HEK293 (cell line): ENCODE measurements at regions not wholly inside any gene's neighbourhood (a gene's known extent, or its start where the extent isn't known, plus 50 kb on each side); places are given as distances from the start of the nearest gene placed in this dataset.
A peak's percentile ranks its signal among the peaks of the same experiment; 100 is the strongest.

Experiments used
- CTCF ChIA-PET: fragments of 350-600 bp; formaldehyde crosslinking; extraction: SDS; loops from one replicate; lab custom pipeline; 2021; ENCODE audit warnings: antibody characterized with exemption; lab: Yijun Ruan, JAX
- POLR2A ChIA-PET: fragments of 300-600 bp; formaldehyde crosslinking; extraction: SDS; loops from one replicate; lab custom pipeline; 2020; ENCODE audit warnings: antibody characterized with exemption, inconsistent platforms; lab: Yijun Ruan, JAX
- H3K27ac ChIP-seq: fragments of 200-500 bp; sonication (Bioruptor generic); 2 replicates; pipeline ENCODE4 v1.5.1; 2014; ENCODE audit warnings: low read depth, low read length, control low read depth, inconsistent platforms; ENCODE audit errors: extremely low read depth
- H3K36me3 ChIP-seq, 2 experiments: fragments of 200-500 bp in 1 of 2; sonication (Bioruptor generic) in 1 of 2; 1 replicate in 1 of 2; 2 replicates in 1 of 2; pipeline ENCODE4 v1.5.1; 2014 to 2017; ENCODE audit warnings: inconsistent platforms in 2 of 2, low read length in 2 of 2; ENCODE audit not compliant: control insufficient read depth in 2 of 2, insufficient read depth in 1 of 2
- H3K4me1 ChIP-seq: fragments of 200-500 bp; sonication (Bioruptor generic); 2 replicates; pipeline ENCODE4 v1.5.1; 2014; ENCODE audit warnings: mild to moderate bottlenecking, low read length, inconsistent platforms; ENCODE audit not compliant: control insufficient read depth, insufficient read depth
- H3K4me3 ChIP-seq: 2 replicates; pipeline ENCODE4 v1.5.1; 2011; ENCODE audit warnings: low read depth, mild to moderate bottlenecking, control low read depth, low read length, moderate library complexity
- H3K9me3 ChIP-seq: fragments of 200-500 bp; sonication (Bioruptor generic); 2 replicates; pipeline ENCODE4 v1.5.1; 2014; ENCODE audit warnings: low read depth, low read length, inconsistent platforms; ENCODE audit not compliant: control insufficient read depth, insufficient read depth
- FEZF1 ChIP-seq: fragments of 450-650 bp; formaldehyde crosslinking; IDR thresholded peaks from 2 replicates; pipeline ENCODE4 v1.5.1; 2016; ENCODE audit warnings: missing biosample characterization, missing genetic modification characterization
- IKZF3 ChIP-seq: fragments of 450-650 bp; IDR thresholded peaks from 2 replicates; pipeline ENCODE4 v1.5.0; 2018; ENCODE audit warnings: missing biosample characterization, mild to moderate bottlenecking, missing genetic modification characterization, moderate library complexity
- OSR2 ChIP-seq: fragments of 450-650 bp; formaldehyde crosslinking; IDR thresholded peaks from 2 replicates; pipeline ENCODE4 v1.5.1; 2016; ENCODE audit warnings: missing biosample characterization, missing genetic modification characterization
- PRDM10 ChIP-seq: fragments of 450-650 bp; formaldehyde crosslinking; IDR thresholded peaks from 2 replicates; pipeline ENCODE4 v1.5.1; 2016; ENCODE audit warnings: missing biosample characterization, missing genetic modification characterization
- PRDM6 ChIP-seq: fragments of 450-650 bp; formaldehyde crosslinking; IDR thresholded peaks from 2 replicates; pipeline ENCODE4 v1.5.1; 2017; ENCODE audit warnings: missing biosample characterization, missing genetic modification characterization
- REPIN1 ChIP-seq: fragments of 450-650 bp; formaldehyde crosslinking; IDR thresholded peaks from 2 replicates; pipeline ENCODE4 v1.5.1; 2017; ENCODE audit warnings: missing biosample characterization, missing genetic modification characterization, low read depth
- ZBTB44 ChIP-seq: fragments of 450-650 bp; IDR thresholded peaks from 2 replicates; pipeline ENCODE4 v1.5.1; 2018; ENCODE audit warnings: missing biosample characterization, mild to moderate bottlenecking, missing genetic modification characterization
- ZBTB8A ChIP-seq: fragments of 450-650 bp; formaldehyde crosslinking; IDR thresholded peaks from 2 replicates; pipeline ENCODE4 v1.5.1; 2016; ENCODE audit warnings: missing biosample characterization, missing genetic modification characterization
- ZNF174 ChIP-seq: fragments of 450-650 bp; formaldehyde crosslinking; IDR thresholded peaks from 2 replicates; pipeline ENCODE4 v1.5.0; 2017; ENCODE audit warnings: missing biosample characterization, mild to moderate bottlenecking, missing genetic modification characterization
- ZNF335 ChIP-seq: fragments of 450-650 bp; formaldehyde crosslinking; conservative IDR thresholded peaks from 2 replicates; pipeline ENCODE4 v1.5.1; 2016; ENCODE audit warnings: missing biosample characterization, missing genetic modification characterization
- ZNF37A ChIP-seq: fragments of 450-650 bp; IDR thresholded peaks from 2 replicates; pipeline ENCODE4 v1.5.1; 2018; ENCODE audit warnings: missing biosample characterization, missing genetic modification characterization
- ZNF530 ChIP-seq: fragments of 450-650 bp; formaldehyde crosslinking; IDR thresholded peaks from 2 replicates; pipeline ENCODE4 v1.5.1; 2016; ENCODE audit warnings: low read depth, missing biosample characterization, missing genetic modification characterization
- ZNF585B ChIP-seq: fragments of 450-650 bp; formaldehyde crosslinking; IDR thresholded peaks from 2 replicates; pipeline ENCODE4 v1.5.1; 2016; ENCODE audit warnings: missing biosample characterization, missing genetic modification characterization
- ZNF658 ChIP-seq: fragments of 450-650 bp; formaldehyde crosslinking; IDR thresholded peaks from 2 replicates; pipeline ENCODE4; 2016; ENCODE audit warnings: missing biosample characterization, missing genetic modification characterization

GRCh38 chr9:109726119-109726518, 53.9 kb upstream of the PALM2AKAP2 start:
- H3K4me1 ChIP-seq: peaks cover 16% of the 10 kb centered on the region
- no peaks in the 10 kb centered on the region for H3K36me3 ChIP-seq
- CTCF ChIA-PET: interaction anchor here (0.8 to 1.1 kb wide), 2 partner anchors 47 to 161 kb away, joined by 3 read pairs; no protein-coding TSS in a partner anchor
- TF ChIP-seq ZNF658 (tag by site-specific recombination) (no peak), ZNF585B (tag by site-specific recombination) (no peak)
- no peak overlapping the region for H3K27ac ChIP-seq
- POLR2A ChIA-PET: interaction anchor here (0.6 kb wide), 1 partner anchor 846 kb away, joined by 4 read pairs; no protein-coding TSS in a partner anchor
- no peak overlapping the region for H3K4me3 ChIP-seq
- no peaks in the 10 kb centered on the region for H3K9me3 ChIP-seq

- POLR2A ChIA-PET: no interaction called here
- peak; percentile 81 for TF ChIP-seq PRDM6 (tag by site-specific recombination)
- TF ChIP-seq FEZF1: peak; percentile 30; the same call in 1 of the 2 replicates
- TF ChIP-seq ZNF335 (tag by site-specific recombination): peak; percentile 36; the same call in 1 of the 2 replicates
- TF ChIP-seq IKZF3 (tag by site-specific recombination): 0 out of 2 replicates have a peak, but pooled peaks have one; percentile 19
- peak; percentile 36; the same call in 1 of the 2 replicates for TF ChIP-seq PRDM10 (tag by site-specific recombination)
- TF ChIP-seq ZNF174 (tag by site-specific recombination): no peak
- no peak for TF ChIP-seq ZNF37A (tag by site-specific recombination)
- TF ChIP-seq OSR2 (tag by site-specific recombination): peak; percentile 43; the same call in 1 of the 2 replicates
- Histone ChIP-seq H3K9me3 (no peaks in the 10 kb centered on the region), H3K4me3 (no peak overlapping the region), H3K36me3 (no peaks in the 10 kb centered on the region), H3K4me1 (peaks cover 16% of the 10 kb centered on the region), H3K27ac (no peak overlapping the region; the same call in 1 of the 2 replicates)
- CTCF ChIA-PET: interaction anchor here (0.6 to 0.9 kb wide), 3 partner anchors 11 to 457 kb away, joined by 3 read pairs; no protein-coding TSS in a partner anchor
Observed at GRCh38 chr9:109728686-109729300, 51.2 kb upstream of the PALM2AKAP2 start.

- Histone ChIP-seq H3K36me3 (no peaks in the 10 kb centered on the region), H3K27ac (peak overlapping the region; percentile 53; the same call in 1 of the 2 replicates), H3K4me1 (peaks cover 16% of the 10 kb centered on the region), H3K4me3 (no peak overlapping the region)
- CTCF ChIA-PET: no interaction called here
- POLR2A ChIA-PET: no interaction called here
- TF ChIP-seq ZBTB8A (tag by site-specific recombination) (no peak), REPIN1 (tag by site-specific recombination) (no peak), ZNF530 (tag by site-specific recombination) (no peak), ZBTB44 (peak; percentile 84)
- TF ChIP-seq, all 188 proteins: peak for 1
- no peaks in the 10 kb centered on the region for H3K9me3 ChIP-seq
Observed at GRCh38 chr9:109729513-109729912, 50.5 kb upstream of the PALM2AKAP2 start.
